MM.1S (cell line): ENCODE measurements at regions not wholly inside any gene's neighbourhood (a gene's known extent, or its start where the extent isn't known, plus 50 kb on each side); places are given as distances from the start of the nearest gene placed in this dataset.

Experiments used
- CTCF ChIP-seq: fragments of 300-600 bp; sonication (generic); IDR thresholded peaks from 2 replicates; pipeline ENCODE4 v1.5.1; 2016; ENCODE audit warnings: antibody characterized with exemption, low read length, mixed read lengths
- EZH2 ChIP-seq: fragments of 300-600 bp; sonication (generic); optimal IDR thresholded peaks from 2 replicates; pipeline ENCODE3; 2017; ENCODE audit warnings: low read depth, mild to moderate bottlenecking, antibody characterized with exemption, low read length, mixed read lengths
- EZH2phosphoT487 ChIP-seq: fragments of 300-600 bp; sonication (generic); IDR thresholded peaks from 2 replicates; pipeline ENCODE4 v1.6.1; 2018; ENCODE audit warnings: antibody characterized with exemption, low read length

GRCh38 chr7:42690794-42691639 is 220.9 kb downstream of the C7orf25 start:
- TF ChIP-seq CTCF (peak; percentile 52), EZH2 (no peak), EZH2phosphoT487 (no peak)
